ENCODE measurements at regions not wholly inside any gene's neighbourhood (a gene's known extent, or its start where the extent isn't known, plus 50 kb on each side); places are given as distances from the start of the nearest gene placed in this dataset.
"Not testable (repeated sequence)": the region's sequence is repeated elsewhere in the genome, so short reads cannot be mapped to it uniquely, and the experiment has no call there.

- DNase-seq: not testable (repeated sequence)
Measured at GRCh38 chr6:103092414-103092813, 1698.9 kb downstream of the GRIK2 start.

GRCh38 chr6:103085801-103086200 lies 1692.3 kb downstream of the GRIK2 start:
- no peak for DNase-seq

- DNase-seq: no peak
Measured at GRCh38 chr6:103081876-103082630, 1688.5 kb downstream of the GRIK2 start.

- no peak for DNase-seq
Measured at GRCh38 chr6:103081126-103081525, 1687.6 kb downstream of the GRIK2 start.

- no peak for DNase-seq
Measured at GRCh38 chr6:103080497-103080896, 1687.0 kb downstream of the GRIK2 start.

- no peak for DNase-seq
Measured at GRCh38 chr6:103079867-103080266, 1686.4 kb downstream of the GRIK2 start.

- DNase-seq: no peak
Measured at GRCh38 chr6:103062136-103062535, 1668.6 kb downstream of the GRIK2 start.

GRCh38 chr6:103047567-103047966 lies 1654.1 kb downstream of the GRIK2 start:
- no peak for DNase-seq

- no peak for DNase-seq
Measured at GRCh38 chr6:103042336-103042735, 1648.8 kb downstream of the GRIK2 start.

GRCh38 chr6:103036846-103037245 lies 1643.3 kb downstream of the GRIK2 start:
- no peak for DNase-seq

- DNase-seq: no peak
Measured at GRCh38 chr6:103027271-103027931, 1633.9 kb downstream of the GRIK2 start.

GRCh38 chr6:103018426-103018825 lies 1624.9 kb downstream of the GRIK2 start:
- DNase-seq: no peak

GRCh38 chr6:103017878-103018277 lies 1624.4 kb downstream of the GRIK2 start:
- DNase-seq: peak in 1 of 56 donors; percentile 1

- no peak for DNase-seq
Measured at GRCh38 chr6:103011605-103012004, 1618.1 kb downstream of the GRIK2 start.

GRCh38 chr6:103002282-103002681 lies 1608.8 kb downstream of the GRIK2 start:
- DNase-seq: no peak

- DNase-seq: no peak
Measured at GRCh38 chr6:103001724-103002123, 1608.2 kb downstream of the GRIK2 start.

GRCh38 chr6:103000688-103001087 lies 1607.2 kb downstream of the GRIK2 start:
- no peak for DNase-seq

GRCh38 chr6:102995491-102995890 lies 1602.0 kb downstream of the GRIK2 start:
- DNase-seq: no peak

- no peak for DNase-seq
Measured at GRCh38 chr6:102994866-102995265, 1601.4 kb downstream of the GRIK2 start.

GRCh38 chr6:102986086-102986485 lies 1592.6 kb downstream of the GRIK2 start:
- DNase-seq: no peak

- DNase-seq: no peak
Measured at GRCh38 chr6:102984357-102984756, 1590.8 kb downstream of the GRIK2 start.

GRCh38 chr6:102981490-102982015 lies 1588.0 kb downstream of the GRIK2 start:
- no peak for DNase-seq

- DNase-seq: no peak
Measured at GRCh38 chr6:102980951-102981350, 1587.4 kb downstream of the GRIK2 start.

Data from amygdala (tissue), 56 donors.